CD4-positive, alpha-beta T cell treated with Interleukin-4 for 1 hour (primary cell): ENCODE measurements at regions not wholly inside any gene's neighbourhood (a gene's known extent, or its start where the extent isn't known, plus 50 kb on each side); places are given as distances from the start of the nearest gene placed in this dataset.
"Not testable (repeated sequence)": the region's sequence is repeated elsewhere in the genome, so short reads cannot be mapped to it uniquely, and the experiment has no call there.

Experiments used
- DNase-seq, 2 donors: peaks; one replicate each; pipeline ENCODE4 v3.0.0-alpha.2; 2020 to 2022

DNA sequence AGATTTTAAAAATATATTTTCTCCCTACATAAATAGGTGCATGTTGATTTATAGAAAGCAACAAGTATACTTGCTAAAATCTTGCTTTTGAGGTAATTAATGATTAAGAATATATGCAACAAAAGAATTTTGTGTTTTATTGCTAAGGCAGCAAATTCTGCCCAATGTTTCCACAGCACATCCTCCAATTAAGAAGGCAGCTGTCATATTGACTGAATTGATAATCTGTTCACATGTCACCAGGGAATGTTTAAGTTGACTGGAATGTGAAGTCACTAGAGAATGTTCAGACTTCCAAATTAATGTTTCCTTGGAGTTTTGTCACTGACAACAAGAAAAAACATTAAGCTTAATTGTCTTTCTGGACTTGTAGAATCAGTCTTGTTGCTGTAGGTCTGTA, 1602.7 kb upstream of the SLC39A10 start:
- DNase-seq: no peak

DNA sequence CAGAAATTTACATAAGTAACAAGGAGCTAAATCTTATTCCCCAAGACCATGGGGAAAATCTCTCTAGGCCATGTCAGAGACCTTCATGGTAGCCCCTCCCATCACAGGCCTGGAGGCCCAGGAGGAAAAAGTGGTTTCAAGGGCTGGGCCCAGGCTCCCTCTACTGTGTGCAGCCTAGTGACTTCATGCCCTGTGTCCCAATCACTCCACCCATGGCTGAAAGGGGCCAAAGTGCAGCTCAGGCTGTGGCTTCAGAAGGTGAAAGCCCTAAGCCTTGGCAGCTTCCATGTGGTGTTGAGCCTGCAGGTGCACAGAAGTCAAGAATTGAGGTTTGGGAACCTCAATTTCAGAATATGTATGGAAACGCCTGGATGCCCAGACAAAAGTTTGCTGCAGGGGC, 1612.7 kb upstream of the SLC39A10 start:
- no peak for DNase-seq

- DNase-seq: not testable (repeated sequence)
These were observed 1635.9 kb upstream of the SLC39A10 start for GRCh38 chr2:194021130-194021529.

DNA sequence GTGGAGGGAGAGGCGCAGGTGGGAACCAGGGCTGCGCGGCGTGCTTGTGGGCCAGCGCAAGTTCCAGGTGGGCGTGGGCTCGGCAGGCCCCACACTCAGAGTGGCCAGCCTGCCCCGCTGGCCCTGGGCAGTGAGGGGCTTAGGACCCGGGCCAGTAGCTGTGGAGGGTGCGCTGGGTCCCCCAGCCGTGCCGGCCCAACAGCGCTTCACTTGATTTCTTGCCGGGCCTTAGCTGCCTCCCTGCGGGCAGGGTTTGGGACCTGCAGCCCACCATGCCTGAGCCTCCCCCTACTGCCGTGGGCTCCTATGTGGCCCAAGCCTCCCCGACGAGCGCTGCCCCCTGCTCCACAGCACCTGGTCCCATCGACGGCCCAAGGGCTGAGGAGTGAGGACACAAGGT, 1636.9 kb upstream of the SLC39A10 start:
- no peak for DNase-seq

DNA sequence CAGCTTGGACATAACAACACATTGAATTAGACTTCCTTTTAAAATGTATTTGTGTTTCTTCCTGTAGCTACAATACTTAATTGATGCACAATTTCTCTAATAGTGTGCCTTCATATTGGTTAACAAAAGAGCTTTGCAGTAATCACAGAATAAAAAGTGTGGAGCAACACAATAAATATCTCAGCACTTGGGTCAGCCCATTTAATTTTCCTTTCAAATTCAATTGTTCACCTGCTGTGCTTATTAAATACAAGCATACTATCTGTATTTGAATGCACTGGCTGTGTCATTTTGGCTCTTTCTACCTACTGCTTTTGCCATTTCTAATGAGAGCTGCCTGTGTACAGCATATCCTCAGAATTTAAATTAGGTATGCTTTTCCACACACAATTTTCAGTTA, 1641.3 kb upstream of the SLC39A10 start:
- no peak for DNase-seq

DNA sequence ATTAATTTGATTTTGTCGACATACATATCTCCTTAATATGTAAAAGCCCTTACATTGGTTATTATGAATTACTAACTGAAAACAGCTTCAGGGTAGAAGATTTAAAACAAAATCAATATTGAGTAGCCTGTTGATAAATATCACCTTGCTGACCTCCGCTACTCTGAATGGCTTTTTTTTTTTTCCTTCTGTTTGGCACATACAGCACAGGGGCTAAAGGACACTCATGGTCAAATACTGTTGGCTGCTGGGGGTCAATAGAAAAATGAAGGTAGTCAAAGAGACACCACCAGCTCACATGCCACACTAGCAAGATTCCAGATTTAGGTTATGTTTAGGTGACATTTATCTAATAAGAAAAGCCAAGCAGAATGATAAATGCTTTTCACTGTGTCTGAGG, 1642.4 kb upstream of the SLC39A10 start:
- DNase-seq: no peak

GRCh38 chr2:194004590-194005206, 1652.3 kb upstream of the SLC39A10 start:
- no peak for DNase-seq

GRCh38 chr2:194003911-194004310, 1653.1 kb upstream of the SLC39A10 start:
- DNase-seq: no peak

DNA sequence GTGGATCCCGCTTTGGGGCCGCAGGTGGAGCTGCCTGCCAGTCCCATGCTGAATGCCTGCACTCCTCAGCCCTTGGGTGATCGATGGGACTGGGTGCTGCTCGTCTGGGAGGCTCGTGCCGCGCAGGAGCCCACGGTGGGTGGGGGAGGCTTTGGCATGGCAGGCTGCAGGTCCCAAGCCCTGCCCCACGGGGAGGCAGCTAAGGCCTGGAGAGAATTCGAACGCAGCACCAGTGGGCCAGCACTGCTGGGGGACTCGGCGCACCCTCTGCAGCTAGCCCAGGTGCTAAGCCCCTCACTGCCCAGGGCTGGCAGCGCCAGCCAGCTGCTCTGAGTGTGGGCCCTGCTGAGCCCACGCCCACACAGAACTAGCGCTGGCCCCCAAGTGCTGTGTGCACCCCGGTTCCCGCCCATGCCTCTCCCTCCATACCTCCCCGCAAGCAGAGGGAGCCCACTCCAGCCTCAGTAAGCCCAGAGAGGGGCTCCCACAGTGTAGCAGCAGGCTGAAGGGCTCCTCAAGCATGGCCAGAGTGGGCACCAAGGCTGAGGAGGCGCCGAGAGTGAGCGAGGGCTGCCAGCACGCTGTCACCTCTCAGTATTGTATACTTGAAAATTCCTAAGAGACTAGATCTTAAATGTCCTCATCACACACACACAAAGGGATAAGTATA, 1654.2 kb upstream of the SLC39A10 start:
- DNase-seq: no peak

DNA sequence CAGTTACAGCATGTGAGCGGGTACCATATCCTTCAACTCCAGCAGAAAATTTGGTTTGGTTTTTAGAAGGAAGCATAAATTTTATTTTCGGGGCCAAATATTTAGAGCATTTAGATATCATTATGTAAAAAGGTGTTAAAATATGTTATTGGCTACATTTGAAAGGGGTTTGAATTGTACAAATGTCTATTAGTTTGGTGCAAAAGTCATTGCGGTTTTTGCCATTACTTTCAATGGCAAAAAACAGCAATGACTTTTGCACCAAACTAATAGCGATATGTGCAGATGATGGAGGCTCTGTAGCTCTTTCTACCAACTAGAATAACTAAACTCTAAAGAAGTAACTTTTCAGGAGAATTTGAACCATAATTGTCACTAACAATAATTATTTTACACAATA, 1666.2 kb upstream of the SLC39A10 start:
- DNase-seq: no peak

DNA sequence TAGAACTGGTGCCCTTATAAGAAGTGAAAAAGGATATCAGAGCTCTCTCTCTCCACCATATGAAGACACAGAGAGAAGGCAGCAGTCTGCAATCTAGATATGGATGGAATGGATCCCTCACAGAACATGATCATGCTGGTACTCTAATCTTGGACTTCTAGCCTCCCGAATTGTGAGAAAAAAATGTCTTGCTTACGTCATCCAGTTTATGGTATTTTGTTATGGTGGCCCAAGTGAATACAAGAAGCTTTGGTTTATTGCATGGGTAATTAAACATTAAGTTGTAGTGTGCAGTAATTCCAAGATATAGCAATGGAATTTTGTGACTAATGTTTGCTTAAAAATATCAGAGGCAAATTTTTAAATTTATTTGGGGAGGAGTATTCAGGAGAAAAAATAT, 1667.4 kb upstream of the SLC39A10 start:
- no peak for DNase-seq

DNA sequence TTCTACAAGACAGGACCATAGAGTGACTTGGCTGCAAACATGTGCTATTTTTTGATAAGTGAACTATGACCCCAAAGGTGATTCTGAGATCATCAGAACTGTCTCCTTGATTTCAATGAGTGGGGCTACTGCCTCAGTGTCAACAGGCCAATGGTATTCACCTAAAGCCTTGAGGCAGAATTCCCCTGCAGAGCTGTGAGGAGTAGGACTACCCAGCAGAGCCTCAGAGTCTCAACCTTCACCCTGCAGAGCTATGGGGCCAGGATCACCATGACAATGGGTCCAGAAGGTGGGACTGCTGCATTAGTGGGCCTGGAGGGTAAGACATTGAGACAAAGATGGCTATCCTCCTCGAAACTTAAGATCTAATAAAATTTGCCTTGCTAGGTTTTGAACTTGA, 1668.2 kb upstream of the SLC39A10 start:
- DNase-seq: no peak

DNA sequence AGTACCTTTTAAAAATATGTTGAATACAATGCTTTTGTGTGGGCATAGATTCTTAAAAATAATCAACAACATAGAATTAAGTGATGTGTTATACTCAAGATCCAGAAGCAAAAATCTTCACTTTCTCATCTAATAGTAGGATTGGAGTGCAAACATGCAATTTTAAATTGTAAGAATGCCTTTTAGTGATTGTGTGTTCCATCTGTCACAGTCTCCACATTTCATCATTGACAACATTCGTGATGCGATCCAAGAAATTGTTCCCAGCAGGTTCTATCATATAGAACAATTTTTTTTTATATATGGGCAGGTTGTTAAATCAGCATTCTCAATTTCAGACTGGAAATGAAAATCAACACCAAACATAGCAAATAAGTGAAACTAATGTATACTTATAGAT, 1671.8 kb upstream of the SLC39A10 start:
- DNase-seq: no peak

DNA sequence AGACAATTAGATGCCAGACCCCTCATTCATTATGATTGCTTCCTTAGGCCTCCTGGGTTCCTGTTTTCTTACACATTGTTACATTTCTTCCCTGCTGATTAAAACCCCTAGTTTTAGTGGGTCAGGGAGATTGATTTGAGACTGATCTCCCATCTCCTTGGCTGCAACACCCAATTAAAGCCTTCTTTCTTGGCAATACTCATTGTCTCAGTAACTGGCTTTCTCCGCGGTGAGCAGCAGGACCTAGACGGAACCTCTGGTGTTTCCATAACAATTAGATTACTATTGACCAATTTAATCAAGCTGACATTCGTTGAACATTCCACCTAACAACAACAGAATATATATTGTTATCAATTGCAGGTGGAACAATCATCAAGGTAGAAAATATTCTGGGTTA, 1676.4 kb upstream of the SLC39A10 start:
- DNase-seq: no peak

GRCh38 chr2:193973781-193974180, 1683.2 kb upstream of the SLC39A10 start:
- no peak for DNase-seq

DNA sequence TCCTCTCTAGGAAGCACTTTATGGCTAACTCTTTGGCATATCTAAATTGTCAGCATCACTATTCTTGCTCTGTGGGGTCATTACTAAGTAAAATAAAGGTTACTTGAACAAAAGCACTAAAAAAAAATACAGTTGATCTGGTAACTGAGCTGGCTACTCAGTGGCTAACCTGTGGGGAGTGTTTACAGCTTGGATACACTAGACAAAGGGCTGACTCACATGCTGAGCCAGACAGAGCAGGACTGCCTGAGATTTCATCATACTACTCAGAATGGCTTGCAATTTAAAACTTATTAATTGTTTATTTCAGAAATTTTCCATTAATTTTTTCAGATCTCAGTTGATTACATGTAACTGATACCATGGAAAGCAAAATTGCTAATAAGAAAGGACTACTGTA, 1690.4 kb upstream of the SLC39A10 start:
- DNase-seq: no peak

- DNase-seq: no peak
These were observed 1691.8 kb upstream of the SLC39A10 start for GRCh38 chr2:193965263-193965662.

DNA sequence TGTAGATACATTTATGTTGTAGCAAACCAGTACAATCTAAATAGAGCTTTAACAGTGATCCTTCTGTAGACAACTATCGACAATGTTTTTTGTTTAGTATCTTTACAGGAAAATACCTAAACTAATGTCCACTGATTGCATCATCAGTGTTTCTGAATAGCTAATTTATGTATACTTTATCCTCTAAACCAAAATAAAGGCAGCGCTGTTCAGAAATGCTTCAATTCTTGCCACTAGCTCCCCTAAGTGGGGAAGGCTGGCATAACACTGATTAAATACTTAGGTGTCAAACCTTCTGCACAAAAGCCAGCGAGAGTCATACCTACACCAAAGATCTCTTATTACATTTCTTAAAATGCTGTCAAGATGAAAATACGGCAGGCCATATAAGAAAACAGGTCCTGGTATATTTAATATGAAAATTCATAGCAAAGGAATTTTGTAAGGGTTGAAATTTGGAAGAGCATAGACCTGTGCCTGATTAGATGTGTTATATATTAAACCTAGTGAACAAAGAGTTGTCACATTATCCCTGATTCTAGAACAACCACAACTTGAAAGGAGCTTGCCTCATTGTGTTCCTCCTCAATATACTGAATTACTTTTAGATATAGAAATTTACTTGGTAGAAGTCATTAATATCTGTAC, 1693.4 kb upstream of the SLC39A10 start:
- DNase-seq: no peak

GRCh38 chr2:193946806-193947205, 1710.2 kb upstream of the SLC39A10 start:
- DNase-seq: no peak

- no peak for DNase-seq
These were observed 1713.5 kb upstream of the SLC39A10 start for GRCh38 chr2:193943406-193943960.

GRCh38 chr2:193935114-193935513, 1721.9 kb upstream of the SLC39A10 start:
- no peak for DNase-seq

DNA sequence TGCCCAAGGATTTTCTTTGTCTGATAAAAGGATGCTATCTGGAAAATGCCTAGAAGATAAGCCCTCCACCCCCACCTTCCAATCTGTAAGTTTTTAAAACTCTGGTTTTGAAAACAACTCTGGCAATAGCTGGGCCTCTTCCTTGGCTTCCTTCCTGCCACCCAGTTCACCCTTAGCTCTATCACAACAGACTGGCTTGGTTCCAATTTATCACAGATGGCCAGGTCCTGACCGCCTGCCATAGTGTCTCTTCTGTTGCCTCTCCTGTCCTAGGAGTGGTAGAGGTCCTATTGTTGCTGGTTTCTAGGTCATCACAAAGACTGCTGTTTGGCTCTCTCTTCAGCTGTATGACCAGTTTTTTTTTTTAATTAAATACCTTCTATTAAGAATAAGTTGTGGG, 1727.9 kb upstream of the SLC39A10 start:
- DNase-seq: no peak

DNA sequence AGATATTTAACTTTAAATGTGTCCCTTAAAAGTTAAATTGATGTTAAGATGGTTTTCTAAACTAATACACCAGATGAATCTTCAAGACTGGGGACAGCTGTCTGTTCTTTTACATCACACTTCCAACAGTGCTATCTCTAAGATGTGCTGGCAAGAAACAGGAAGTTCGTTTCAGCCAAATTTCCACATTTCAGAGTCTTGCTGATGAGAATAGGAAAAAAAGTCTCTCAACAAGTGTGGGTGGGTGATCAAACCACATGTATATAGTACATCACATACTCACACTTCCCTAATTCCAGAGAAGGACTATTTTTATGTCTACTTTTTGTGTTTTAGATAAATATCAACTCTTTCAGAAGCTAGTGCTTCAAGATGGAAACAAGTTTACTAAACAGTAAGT, 1712.8 kb upstream of the TMEFF2 start:
- no peak for DNase-seq

DNA sequence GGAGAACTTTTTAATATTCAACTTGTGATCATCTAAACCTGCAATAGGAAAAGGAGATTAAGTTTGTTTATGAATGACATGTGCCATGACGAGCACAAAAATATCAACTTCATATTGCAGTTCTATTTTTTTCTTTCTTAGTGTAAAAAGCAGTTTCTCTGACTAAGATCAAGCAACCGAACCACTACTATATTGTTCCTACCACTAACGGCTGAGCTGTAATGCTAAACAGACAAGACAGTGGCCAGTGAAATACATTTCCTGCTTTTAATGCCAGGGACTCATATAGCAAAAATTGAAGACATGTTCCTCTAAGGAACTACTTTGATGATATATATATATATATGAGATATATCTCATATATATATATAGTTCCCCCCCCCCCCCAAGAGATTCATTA, 1705.6 kb upstream of the TMEFF2 start:
- no peak for DNase-seq
